ENCODE measurements at regions not wholly inside any gene's neighbourhood (a gene's known extent, or its start where the extent isn't known, plus 50 kb on each side); places are given as distances from the start of the nearest gene placed in this dataset.
A peak's percentile ranks its signal among the peaks of the same experiment; 100 is the strongest.
"Not testable (repeated sequence)": the region's sequence is repeated elsewhere in the genome, so short reads cannot be mapped to it uniquely, and the experiment has no call there.

GRCh38 chr12:76971216-76971879 lies 92.5 kb upstream of the CSRP2 start:
- not testable (repeated sequence) for DNase-seq

GRCh38 chr12:76967181-76967885 lies 88.5 kb upstream of the CSRP2 start:
- no peak for DNase-seq

- no peak for DNase-seq
Measured at GRCh38 chr12:76964784-76965571, 86.2 kb upstream of the CSRP2 start.

DNA sequence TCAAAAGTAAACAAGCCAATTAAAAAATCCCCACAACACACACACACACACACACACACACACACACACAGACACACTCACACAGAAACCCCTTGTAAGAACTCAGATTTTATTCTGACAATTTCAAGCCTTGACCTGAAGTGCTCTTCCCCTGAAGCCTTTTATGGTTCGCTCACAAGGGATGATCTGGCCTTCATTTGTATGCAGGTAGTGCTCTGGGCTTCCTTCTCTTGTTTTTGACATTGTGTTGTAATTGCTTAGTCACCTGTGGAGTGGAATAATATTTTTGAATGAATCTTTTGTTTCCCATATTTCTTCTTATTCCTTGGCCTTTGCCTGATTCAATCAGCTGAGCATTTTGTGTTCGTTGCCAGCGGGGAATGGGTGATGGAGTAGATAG lies 83.3 kb upstream of the CSRP2 start:
- no peak for DNase-seq

GRCh38 chr12:76957301-76957700 lies 78.5 kb upstream of the CSRP2 start:
- no peak for DNase-seq

DNA sequence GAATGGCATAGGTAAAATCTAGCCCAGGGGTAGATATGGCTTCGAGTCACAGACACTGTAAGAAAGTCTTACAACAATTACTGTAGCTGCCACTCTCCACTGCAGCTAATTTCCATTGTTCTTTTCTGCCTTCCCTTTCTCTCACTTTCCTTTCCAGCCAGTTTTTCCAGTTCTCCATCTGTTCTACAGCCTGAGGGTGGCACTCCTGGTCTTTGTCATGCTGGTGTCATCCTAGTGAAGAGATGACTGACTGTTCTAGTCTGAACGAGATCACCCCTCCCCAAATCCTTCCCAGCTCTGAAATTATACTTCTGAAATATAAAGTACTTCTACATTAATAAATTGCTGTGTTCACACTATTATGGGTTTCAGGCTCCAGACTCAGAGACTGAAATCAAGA lies 74.2 kb upstream of the CSRP2 start:
- DNase-seq: no peak

- DNase-seq: no peak
Measured at GRCh38 chr12:76948879-76949278, 70.1 kb upstream of the CSRP2 start.

DNA sequence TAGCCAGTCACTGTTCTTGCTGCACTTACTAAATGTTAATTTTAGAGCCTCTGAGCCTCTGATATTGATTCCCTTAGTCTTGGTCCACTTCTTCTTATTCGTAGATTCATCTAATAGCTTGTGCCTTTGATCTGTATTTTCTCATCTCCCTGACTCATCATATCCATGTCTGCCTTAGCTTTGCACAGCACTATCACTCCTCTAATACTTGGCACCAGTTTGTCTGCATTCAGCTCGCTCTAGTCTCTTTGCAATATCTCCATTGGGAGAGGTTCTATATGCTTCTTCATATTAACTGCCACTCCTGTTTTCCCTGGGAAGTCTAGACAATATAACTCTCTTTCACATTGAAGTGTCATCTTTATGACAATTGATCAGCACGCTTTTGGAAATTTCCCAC lies 68.5 kb upstream of the CSRP2 start:
- DNase-seq: no peak

DNA sequence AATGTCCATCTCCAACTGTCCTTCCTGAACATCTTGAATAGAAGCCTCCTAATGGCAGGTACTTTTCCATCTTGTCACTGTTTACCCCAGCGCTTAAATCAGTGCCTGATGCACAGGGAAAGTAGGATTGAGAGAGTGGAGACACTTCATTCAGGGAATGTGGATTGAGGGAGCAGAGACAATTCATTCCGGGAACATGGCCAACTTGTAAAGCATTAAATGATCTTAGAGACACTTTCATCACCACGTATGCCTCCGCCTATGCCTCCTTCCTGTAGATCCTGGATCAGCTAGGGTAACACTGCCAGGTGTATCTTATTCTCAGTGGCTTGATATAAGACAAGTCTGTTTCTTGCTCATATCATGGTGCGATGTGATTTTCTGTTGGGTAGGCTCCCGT lies 67.6 kb upstream of the CSRP2 start:
- peak; percentile 33 for DNase-seq

- no peak for DNase-seq
Measured at GRCh38 chr12:76945867-76946266, 67.0 kb upstream of the CSRP2 start.

DNA sequence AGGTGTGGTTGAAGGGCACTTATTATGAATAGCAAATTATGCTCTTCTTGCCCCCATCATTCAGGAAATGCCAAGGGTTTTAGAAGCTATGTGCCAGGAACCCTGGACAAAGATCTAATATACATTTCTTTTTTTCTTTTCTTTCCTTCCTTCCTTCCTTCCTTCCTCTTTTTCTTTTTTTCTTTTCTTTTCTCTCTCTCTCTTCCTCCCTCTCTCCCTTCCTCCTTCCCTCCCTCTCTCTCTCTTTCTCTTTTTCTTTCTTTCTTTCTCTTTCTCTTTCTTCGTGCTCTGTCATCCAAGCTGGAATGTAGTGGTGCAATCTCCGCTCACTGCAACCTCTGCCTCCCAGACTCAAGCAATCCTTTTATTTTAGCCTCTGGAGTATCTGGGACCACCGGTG lies 66.1 kb upstream of the CSRP2 start:
- DNase-seq: no peak

- no peak for DNase-seq
Measured at GRCh38 chr12:76943008-76943407, 64.2 kb upstream of the CSRP2 start.

- no peak for DNase-seq
Measured at GRCh38 chr12:76942267-76942666, 63.4 kb upstream of the CSRP2 start.

DNA sequence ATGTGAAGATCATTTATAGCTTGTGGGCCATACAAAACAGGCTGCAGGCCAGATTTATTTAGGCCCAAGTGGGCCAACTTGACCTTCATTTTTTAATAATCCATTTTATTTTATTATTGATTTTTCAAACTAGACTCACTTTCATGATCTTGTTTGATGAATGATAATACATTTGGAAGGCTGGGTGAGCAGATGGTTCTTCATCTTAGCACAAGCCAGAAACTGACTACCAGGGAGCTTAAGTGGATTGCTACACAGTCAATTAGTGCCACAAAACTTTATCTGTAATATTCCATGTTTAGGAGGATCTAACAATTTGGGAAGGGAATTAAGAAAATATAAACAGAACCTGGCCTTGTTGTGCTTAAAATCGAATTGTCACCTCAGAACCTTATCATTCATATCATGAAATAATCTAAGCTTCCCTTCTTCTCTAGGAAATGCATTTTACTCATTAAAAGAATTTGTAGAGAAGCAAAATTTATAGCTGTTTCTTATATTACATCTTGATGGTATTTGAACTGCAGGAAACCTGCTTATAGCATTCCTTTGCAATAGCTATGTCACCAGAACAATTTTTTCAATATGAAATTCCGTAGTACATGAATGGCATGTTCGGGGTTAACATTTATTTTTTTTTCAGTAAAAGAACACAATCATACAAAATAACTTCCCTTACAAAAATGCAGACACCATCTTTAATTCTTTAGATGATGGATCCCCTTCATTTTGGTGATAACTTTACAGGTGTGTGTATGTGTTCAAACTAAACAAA lies 62.0 kb upstream of the CSRP2 start:
- no peak for DNase-seq

DNA sequence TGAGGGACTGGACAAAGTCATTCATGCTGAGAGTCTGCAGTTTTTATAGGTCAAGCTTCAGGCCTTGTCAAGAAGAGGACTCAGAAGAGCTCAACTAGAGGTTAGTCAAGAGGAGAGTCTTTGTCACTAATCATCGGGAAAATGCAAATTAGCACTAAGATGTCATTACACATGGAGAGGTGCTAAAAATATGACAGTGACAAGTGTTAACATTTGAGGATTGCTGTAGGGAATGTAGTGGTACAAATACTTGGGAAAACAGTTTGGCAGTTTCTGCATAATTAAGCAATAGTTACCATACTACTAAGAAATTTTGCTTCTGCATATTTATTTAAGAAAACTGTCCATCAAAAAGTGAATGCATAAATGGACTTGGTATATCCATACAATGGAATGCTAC lies 60.9 kb upstream of the CSRP2 start:
- no peak for DNase-seq

- no peak for DNase-seq
Measured at GRCh38 chr12:76936275-76937193, 57.7 kb upstream of the CSRP2 start.

- not testable (repeated sequence) for DNase-seq
Measured at GRCh38 chr12:76933392-76933791, 54.6 kb upstream of the CSRP2 start.

DNA sequence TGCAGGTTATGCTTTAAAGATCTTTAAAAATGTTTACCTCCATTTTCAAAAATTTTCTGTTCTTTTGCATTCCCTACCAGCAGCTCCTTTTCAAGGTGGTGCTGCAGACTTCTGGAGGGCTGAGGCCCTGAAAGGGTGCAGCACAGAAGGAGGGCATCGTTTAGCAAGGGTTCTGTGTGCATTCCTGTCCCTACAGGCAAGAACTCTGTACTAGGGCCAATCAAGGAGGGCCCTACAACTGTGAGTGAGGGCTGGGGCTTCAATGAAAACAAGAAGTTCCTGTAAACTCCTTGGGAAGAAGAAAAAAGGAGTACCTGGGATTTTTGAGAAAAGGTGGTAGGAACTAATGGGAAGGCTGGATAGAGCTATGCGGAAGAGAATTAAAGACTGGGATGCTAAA lies 50.7 kb upstream of the CSRP2 start:
- no peak for DNase-seq
